ENCODE measurements at regions not wholly inside any gene's neighbourhood (a gene's known extent, or its start where the extent isn't known, plus 50 kb on each side); places are given as distances from the start of the nearest gene placed in this dataset.

DNA sequence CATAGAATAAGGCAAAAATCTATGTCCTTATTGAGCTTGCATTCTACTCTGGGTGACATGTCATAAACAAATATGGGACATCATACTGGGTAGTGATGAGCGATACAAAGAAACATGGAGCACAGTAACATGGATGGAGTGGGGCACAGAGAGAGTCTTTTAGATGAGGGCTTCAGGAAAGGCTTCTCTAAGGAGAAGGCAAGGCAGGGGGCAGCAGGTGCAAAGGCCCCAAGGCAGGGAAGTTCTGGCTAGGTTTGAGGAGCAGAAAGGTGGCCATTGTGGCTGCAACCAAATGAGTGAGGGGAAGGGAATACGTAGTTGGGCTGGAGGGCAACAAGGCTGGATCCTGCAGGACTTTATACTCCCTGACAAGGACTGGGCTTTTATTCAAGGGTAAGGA is 211.4 kb downstream of the HERPUD2 start:
- Histone ChIP-seq H3K27me3 (ENCODE audit: control insufficient read depth, insufficient read depth, low read length) (no peaks in the 10 kb centered on the region), H3K27ac (ENCODE audit: low read length) (no peak overlapping the region), H3K4me3 (ENCODE audit: low read length) (no peak overlapping the region), H3K4me1 (ENCODE audit: control insufficient read depth, insufficient read depth, low read length) (no peaks in the 10 kb centered on the region), H3K36me3 (ENCODE audit: control insufficient read depth, insufficient read depth, low read length) (no peaks in the 10 kb centered on the region), H3K9me3 (ENCODE audit: control insufficient read depth, insufficient read depth, low read length) (no peaks in the 10 kb centered on the region)
- DNase-seq (ENCODE audit: low read depth, low spot score): no peak
- no CpG with 5 or more reads among the region's 2 CpGs for WGBS (ENCODE audit: insufficient coverage, insufficient read length)

- H3K4me1 ChIP-seq (ENCODE audit: control insufficient read depth, insufficient read depth, low read length): no peaks in the 10 kb centered on the region
- no peak for DNase-seq (ENCODE audit: low read depth, low spot score)
- WGBS (ENCODE audit: insufficient coverage, insufficient read length): no CpG with 5 or more reads among the region's 5 CpGs
- H3K9me3 ChIP-seq (ENCODE audit: control insufficient read depth, insufficient read depth, low read length): no peaks in the 10 kb centered on the region
- no peaks in the 10 kb centered on the region for H3K27me3 ChIP-seq (ENCODE audit: control insufficient read depth, insufficient read depth, low read length)
- no peaks in the 10 kb centered on the region for H3K36me3 ChIP-seq (ENCODE audit: control insufficient read depth, insufficient read depth, low read length)
- H3K4me3 ChIP-seq (ENCODE audit: low read length): no peak overlapping the region
- no peak overlapping the region for H3K27ac ChIP-seq (ENCODE audit: low read length)
Observed at GRCh38 chr7:35482231-35482630, 212.7 kb downstream of the HERPUD2 start.

DNA sequence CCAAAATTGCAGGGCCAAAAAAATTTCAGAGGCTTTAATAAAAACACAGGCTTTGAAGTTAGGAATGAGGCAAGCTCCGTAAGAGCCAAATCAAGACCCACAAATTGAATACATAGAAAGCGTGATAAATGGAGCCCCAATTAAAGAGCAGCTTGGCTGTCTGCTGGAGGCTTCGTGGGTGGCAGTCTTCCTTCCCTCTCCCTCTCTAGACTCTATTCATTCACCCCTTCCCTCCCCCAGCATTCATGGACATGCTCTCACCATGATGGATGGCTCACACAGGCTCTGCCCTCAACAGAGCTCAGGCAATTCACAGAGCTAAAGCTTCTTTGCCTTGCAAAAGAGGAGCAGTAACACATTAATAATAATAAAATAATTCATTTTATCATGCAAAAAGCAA is 214.1 kb downstream of the HERPUD2 start:
- Histone ChIP-seq H3K4me1 (ENCODE audit: control insufficient read depth, insufficient read depth, low read length) (no peaks in the 10 kb centered on the region), H3K27ac (ENCODE audit: low read length) (no peak overlapping the region), H3K4me3 (ENCODE audit: low read length) (no peak overlapping the region), H3K27me3 (ENCODE audit: control insufficient read depth, insufficient read depth, low read length) (no peaks in the 10 kb centered on the region), H3K36me3 (ENCODE audit: control insufficient read depth, insufficient read depth, low read length) (no peaks in the 10 kb centered on the region), H3K9me3 (ENCODE audit: control insufficient read depth, insufficient read depth, low read length) (no peaks in the 10 kb centered on the region)
- no peak for DNase-seq (ENCODE audit: low read depth, low spot score)
- WGBS (ENCODE audit: insufficient coverage, insufficient read length): no CpG with 5 or more reads among the region's 3 CpGs

- no peaks in the 10 kb centered on the region for H3K36me3 ChIP-seq (ENCODE audit: control insufficient read depth, insufficient read depth, low read length)
- H3K9me3 ChIP-seq (ENCODE audit: control insufficient read depth, insufficient read depth, low read length): no peaks in the 10 kb centered on the region
- H3K27ac ChIP-seq (ENCODE audit: low read length): no peak overlapping the region
- DNase-seq (ENCODE audit: low read depth, low spot score): no peak
- no peaks in the 10 kb centered on the region for H3K4me1 ChIP-seq (ENCODE audit: control insufficient read depth, insufficient read depth, low read length)
- no peak overlapping the region for H3K4me3 ChIP-seq (ENCODE audit: low read length)
- H3K27me3 ChIP-seq (ENCODE audit: control insufficient read depth, insufficient read depth, low read length): no peaks in the 10 kb centered on the region
- WGBS (ENCODE audit: insufficient coverage, insufficient read length): no CpG with 5 or more reads among the region's 6 CpGs
Observed at GRCh38 chr7:35477609-35478008, 217.3 kb downstream of the HERPUD2 start.

DNA sequence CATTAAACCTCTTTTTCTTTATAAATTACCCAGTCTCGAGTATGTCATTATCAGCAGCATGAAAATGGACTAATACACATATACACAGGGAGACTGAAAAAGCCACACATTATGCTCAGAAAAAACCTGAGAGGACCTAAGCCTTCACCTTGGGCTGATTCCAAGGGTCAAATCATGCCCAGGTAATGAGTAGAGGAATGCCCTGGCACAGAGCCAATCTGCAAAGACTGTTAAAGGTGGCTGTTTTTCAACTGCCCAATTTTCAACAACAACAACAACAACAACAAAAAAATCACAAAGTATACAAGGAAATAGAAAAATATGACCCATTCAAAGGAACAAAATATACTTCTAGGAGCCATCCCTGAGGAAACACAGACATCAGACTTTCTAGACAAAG is 220.2 kb upstream of the TBX20 start:
- H3K27me3 ChIP-seq (ENCODE audit: control insufficient read depth, insufficient read depth, low read length): no peaks in the 10 kb centered on the region
- H3K36me3 ChIP-seq (ENCODE audit: control insufficient read depth, insufficient read depth, low read length): no peaks in the 10 kb centered on the region
- no peaks in the 10 kb centered on the region for H3K4me1 ChIP-seq (ENCODE audit: control insufficient read depth, insufficient read depth, low read length)
- no peaks in the 10 kb centered on the region for H3K9me3 ChIP-seq (ENCODE audit: control insufficient read depth, insufficient read depth, low read length)
- no CpG with 5 or more reads among the region's 1 CpG for WGBS (ENCODE audit: insufficient coverage, insufficient read length)
- no peak overlapping the region for H3K27ac ChIP-seq (ENCODE audit: low read length)
- no peak for DNase-seq (ENCODE audit: low read depth, low spot score)
- H3K4me3 ChIP-seq (ENCODE audit: low read length): no peak overlapping the region

DNA sequence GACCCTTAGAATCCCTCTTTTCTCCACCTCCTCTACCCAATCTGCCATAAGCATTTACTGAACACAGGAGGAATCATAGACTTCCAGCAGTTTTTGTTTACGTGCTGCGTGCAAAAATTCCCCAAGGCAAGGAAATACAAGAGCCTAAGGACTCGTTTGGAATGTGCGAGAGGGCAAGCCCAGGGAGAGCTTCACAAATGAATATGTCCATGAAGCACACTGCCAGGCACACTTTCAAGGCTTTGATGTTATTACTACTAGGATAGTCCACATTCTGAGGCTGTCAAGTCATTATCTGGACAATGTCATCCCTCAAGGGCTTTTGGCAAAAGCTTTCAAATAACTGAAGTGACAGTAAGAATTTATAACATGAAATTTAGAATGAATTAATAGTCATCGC is 214.7 kb upstream of the TBX20 start:
- Histone ChIP-seq H3K4me1 (ENCODE audit: control insufficient read depth, insufficient read depth, low read length) (no peaks in the 10 kb centered on the region), H3K27ac (ENCODE audit: low read length) (no peak overlapping the region), H3K27me3 (ENCODE audit: control insufficient read depth, insufficient read depth, low read length) (no peaks in the 10 kb centered on the region), H3K9me3 (ENCODE audit: control insufficient read depth, insufficient read depth, low read length) (no peaks in the 10 kb centered on the region), H3K36me3 (ENCODE audit: control insufficient read depth, insufficient read depth, low read length) (no peaks in the 10 kb centered on the region), H3K4me3 (ENCODE audit: low read length) (no peak overlapping the region)
- no peak for DNase-seq (ENCODE audit: low read depth, low spot score)
- no CpG with 5 or more reads among the region's 5 CpGs for WGBS (ENCODE audit: insufficient coverage, insufficient read length)

DNA sequence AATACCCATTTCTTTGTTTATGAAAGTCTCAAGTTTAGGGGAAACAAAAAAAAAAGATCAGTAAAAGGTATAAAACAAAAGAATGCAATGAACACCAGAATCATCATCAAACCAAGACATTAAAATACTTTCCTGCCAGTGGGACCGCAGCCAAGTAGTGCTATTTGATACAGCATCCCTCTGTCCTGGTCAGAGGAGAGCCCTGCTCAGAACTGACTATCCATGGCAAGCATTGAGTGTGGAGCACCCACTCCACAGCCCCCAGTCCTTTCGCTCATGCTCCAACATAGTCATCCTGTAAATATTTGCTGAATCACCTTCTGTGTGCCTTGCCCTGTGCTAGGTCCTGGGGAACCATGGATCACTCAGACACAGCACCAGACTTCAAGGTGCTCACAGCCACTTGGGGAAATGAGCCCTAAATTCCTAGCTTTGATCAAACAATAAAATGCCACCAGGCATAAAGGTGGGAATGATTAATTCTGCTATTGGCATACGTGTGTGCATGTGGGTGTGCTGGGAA is 213.6 kb upstream of the TBX20 start:
- Histone ChIP-seq H3K27me3 (ENCODE audit: control insufficient read depth, insufficient read depth, low read length) (no peaks in the 10 kb centered on the region), H3K4me1 (ENCODE audit: control insufficient read depth, insufficient read depth, low read length) (no peaks in the 10 kb centered on the region), H3K27ac (ENCODE audit: low read length) (no peak overlapping the region), H3K9me3 (ENCODE audit: control insufficient read depth, insufficient read depth, low read length) (no peaks in the 10 kb centered on the region), H3K4me3 (ENCODE audit: low read length) (no peak overlapping the region), H3K36me3 (ENCODE audit: control insufficient read depth, insufficient read depth, low read length) (no peaks in the 10 kb centered on the region)
- no CpG with 5 or more reads among the region's 3 CpGs for WGBS (ENCODE audit: insufficient coverage, insufficient read length)
- no peak for DNase-seq (ENCODE audit: low read depth, low spot score)

GRCh38 chr7:35465791-35466336 is 212.0 kb upstream of the TBX20 start:
- no peaks in the 10 kb centered on the region for H3K27me3 ChIP-seq (ENCODE audit: control insufficient read depth, insufficient read depth, low read length)

DNA sequence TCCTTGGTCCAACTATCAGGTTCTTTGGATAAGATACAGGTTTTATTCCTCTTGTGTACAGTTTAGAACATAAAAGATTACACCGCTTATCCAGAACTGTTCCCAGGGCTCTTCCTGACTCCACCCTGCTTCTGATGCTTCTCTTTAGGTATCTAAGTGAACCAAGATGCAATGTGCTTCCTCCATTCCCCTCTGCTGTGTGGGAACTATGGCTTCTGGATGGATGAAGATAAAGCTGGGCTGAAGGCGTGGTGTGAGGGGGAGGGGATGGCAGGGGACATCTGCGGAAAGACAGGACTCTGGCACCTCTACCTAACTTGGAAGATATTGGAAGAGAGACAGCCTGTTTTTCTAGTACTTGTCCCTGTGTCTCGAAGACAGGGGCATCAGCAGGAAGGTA is 209.9 kb upstream of the TBX20 start:
- Histone ChIP-seq H3K27ac (ENCODE audit: low read length) (no peak overlapping the region), H3K27me3 (ENCODE audit: control insufficient read depth, insufficient read depth, low read length) (no peaks in the 10 kb centered on the region), H3K4me3 (ENCODE audit: low read length) (no peak overlapping the region)

More at GRCh38 chr7:35465791-35466336, 212.0 kb upstream of the TBX20 start:
- H3K4me3 ChIP-seq (ENCODE audit: low read length): no peak overlapping the region
- no peaks in the 10 kb centered on the region for H3K4me1 ChIP-seq (ENCODE audit: control insufficient read depth, insufficient read depth, low read length)
- H3K27ac ChIP-seq (ENCODE audit: low read length): no peak overlapping the region
- no CpG with 5 or more reads among the region's 18 CpGs for WGBS (ENCODE audit: insufficient coverage, insufficient read length)
- DNase-seq (ENCODE audit: low read depth, low spot score): no peak
- no peaks in the 10 kb centered on the region for H3K36me3 ChIP-seq (ENCODE audit: control insufficient read depth, insufficient read depth, low read length)
- H3K9me3 ChIP-seq (ENCODE audit: control insufficient read depth, insufficient read depth, low read length): no peaks in the 10 kb centered on the region

GRCh38 chr7:35463176-35463700 is 209.3 kb upstream of the TBX20 start:
- H3K4me3 ChIP-seq (ENCODE audit: low read length): no peak overlapping the region
- H3K9me3 ChIP-seq (ENCODE audit: control insufficient read depth, insufficient read depth, low read length): no peaks in the 10 kb centered on the region
- WGBS (ENCODE audit: insufficient coverage, insufficient read length): no CpG with 5 or more reads among the region's 3 CpGs
- H3K27me3 ChIP-seq (ENCODE audit: control insufficient read depth, insufficient read depth, low read length): no peaks in the 10 kb centered on the region
- H3K4me1 ChIP-seq (ENCODE audit: control insufficient read depth, insufficient read depth, low read length): no peaks in the 10 kb centered on the region
- no peak for DNase-seq (ENCODE audit: low read depth, low spot score)
- no peak overlapping the region for H3K27ac ChIP-seq (ENCODE audit: low read length)
- H3K36me3 ChIP-seq (ENCODE audit: control insufficient read depth, insufficient read depth, low read length): no peaks in the 10 kb centered on the region

More for the DNA sequence above, 209.9 kb upstream of the TBX20 start:
- no peak for DNase-seq (ENCODE audit: low read depth, low spot score)
- Histone ChIP-seq H3K9me3 (ENCODE audit: control insufficient read depth, insufficient read depth, low read length) (no peaks in the 10 kb centered on the region), H3K4me1 (ENCODE audit: control insufficient read depth, insufficient read depth, low read length) (no peaks in the 10 kb centered on the region), H3K36me3 (ENCODE audit: control insufficient read depth, insufficient read depth, low read length) (no peaks in the 10 kb centered on the region)
- no CpG with 5 or more reads among the region's 4 CpGs for WGBS (ENCODE audit: insufficient coverage, insufficient read length)

Measured in iPS DF 6.9 (cell line).